ENCODE measurements at regions not wholly inside any gene's neighbourhood (a gene's known extent, or its start where the extent isn't known, plus 50 kb on each side); places are given as distances from the start of the nearest gene placed in this dataset.

DNA sequence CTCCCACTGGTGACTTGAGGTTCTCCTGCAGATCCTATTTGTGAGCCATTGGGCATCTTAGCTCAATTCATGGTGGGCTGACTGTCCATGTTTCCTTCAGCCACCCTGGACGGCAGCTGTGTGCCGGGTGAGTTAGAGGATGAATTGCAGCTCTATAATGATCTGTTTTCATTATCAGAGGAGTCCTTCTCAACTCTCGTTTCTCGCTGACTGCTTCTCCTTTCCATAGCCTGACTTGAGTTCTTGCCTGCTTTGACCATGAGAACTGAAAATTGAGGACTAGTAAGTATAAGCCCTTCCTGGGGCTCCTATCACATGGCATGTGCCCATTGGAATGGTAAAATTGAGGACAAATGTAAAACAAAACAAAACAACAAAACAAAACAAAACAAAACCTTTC is 121.8 kb downstream of the CDC42EP3 start:
- Histone ChIP-seq H3K4me1 (no peaks in the 10 kb centered on the region), H3K9me3 (no peaks in the 10 kb centered on the region), H3K27me3 (ENCODE audit: insufficient read depth in 3 of 3, low read length in 2 of 3) (no peaks in the 10 kb centered on the region), H3K36me3 (ENCODE audit: insufficient read depth in 1 of 2, low read depth in 1 of 2) (no peaks in the 10 kb centered on the region), H3K4me3 (no peak overlapping the region), H3K27ac (no peak overlapping the region)
- ATAC-seq (no peak), DNase-seq (no peak)
- intact Hi-C loops (cut with DNase I) = loop anchor here in 1 of 2 donors (10.0 kb wide), 2 partner anchors 135 to 285 kb away; no protein-coding TSS in a partner anchor
- 67 to 68% (median 67%) methylated on average over 4 of the region's 4 CpGs for WGBS, 3 donors
- TF ChIP-seq, protein P1, sequence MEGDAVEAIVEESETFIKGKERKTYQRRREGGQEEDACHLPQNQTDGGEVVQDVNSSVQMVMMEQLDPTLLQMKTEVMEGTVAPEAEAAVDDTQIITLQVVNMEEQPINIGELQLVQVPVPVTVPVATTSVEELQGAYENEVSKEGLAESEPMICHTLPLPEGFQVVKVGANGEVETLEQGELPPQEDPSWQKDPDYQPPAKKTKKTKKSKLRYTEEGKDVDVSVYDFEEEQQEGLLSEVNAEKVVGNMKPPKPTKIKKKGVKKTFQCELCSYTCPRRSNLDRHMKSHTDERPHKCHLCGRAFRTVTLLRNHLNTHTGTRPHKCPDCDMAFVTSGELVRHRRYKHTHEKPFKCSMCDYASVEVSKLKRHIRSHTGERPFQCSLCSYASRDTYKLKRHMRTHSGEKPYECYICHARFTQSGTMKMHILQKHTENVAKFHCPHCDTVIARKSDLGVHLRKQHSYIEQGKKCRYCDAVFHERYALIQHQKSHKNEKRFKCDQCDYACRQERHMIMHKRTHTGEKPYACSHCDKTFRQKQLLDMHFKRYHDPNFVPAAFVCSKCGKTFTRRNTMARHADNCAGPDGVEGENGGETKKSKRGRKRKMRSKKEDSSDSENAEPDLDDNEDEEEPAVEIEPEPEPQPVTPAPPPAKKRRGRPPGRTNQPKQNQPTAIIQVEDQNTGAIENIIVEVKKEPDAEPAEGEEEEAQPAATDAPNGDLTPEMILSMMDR (IDR thresholded peaks at IDR 0.05) = no peak

GRCh38 chr2:37550190-37550589 is 121.3 kb downstream of the CDC42EP3 start:
- Histone ChIP-seq H3K4me1 (no peaks in the 10 kb centered on the region), H3K27me3 (ENCODE audit: insufficient read depth in 3 of 3, low read length in 2 of 3) (no peaks in the 10 kb centered on the region), H3K9me3 (no peaks in the 10 kb centered on the region), H3K4me3 (no peak overlapping the region), H3K36me3 (ENCODE audit: insufficient read depth in 1 of 2, low read depth in 1 of 2) (no peaks in the 10 kb centered on the region), H3K27ac (no peak overlapping the region)
- TF ChIP-seq, protein P1 (IDR thresholded peaks at IDR 0.05) = no peak
- DNase-seq (no peak), ATAC-seq (no peak)
- intact Hi-C loops (cut with DNase I) = no loop called here

GRCh38 chr2:37551783-37552182 is 119.7 kb downstream of the CDC42EP3 start:
- no peak for ATAC-seq
- no peaks in the 10 kb centered on the region for H3K36me3 ChIP-seq (ENCODE audit: insufficient read depth in 1 of 2, low read depth in 1 of 2)
- H3K9me3 ChIP-seq = no peaks in the 10 kb centered on the region
- WGBS, 3 donors = 83 to 88% (median 84%) methylated on average over 3 of the region's 3 CpGs
- no peaks in the 10 kb centered on the region for H3K27me3 ChIP-seq (ENCODE audit: insufficient read depth in 3 of 3, low read length in 2 of 3)
- H3K27ac ChIP-seq = no peak overlapping the region
- TF ChIP-seq, protein P1 (IDR thresholded peaks at IDR 0.05) = no peak
- H3K4me1 ChIP-seq = no peaks in the 10 kb centered on the region
- no peak overlapping the region for H3K4me3 ChIP-seq
- DNase-seq = no peak
- intact Hi-C loops (cut with DNase I) = no loop called here

- H3K27ac ChIP-seq = no peak overlapping the region
- no peaks in the 10 kb centered on the region for H3K36me3 ChIP-seq (ENCODE audit: insufficient read depth in 1 of 2, low read depth in 1 of 2)
- H3K4me1 ChIP-seq = no peaks in the 10 kb centered on the region
- intact Hi-C loops (cut with DNase I) = no loop called here
- H3K4me3 ChIP-seq = no peak overlapping the region
- DNase-seq (no peak), ATAC-seq (no peak)
- H3K9me3 ChIP-seq = no peaks in the 10 kb centered on the region
- TF ChIP-seq, protein P1 (IDR thresholded peaks at IDR 0.05) = no peak
- WGBS, 3 donors = 90 to 96% (median 94%) methylated on average over 2 of the region's 2 CpGs
- no peaks in the 10 kb centered on the region for H3K27me3 ChIP-seq (ENCODE audit: insufficient read depth in 3 of 3, low read length in 2 of 3)
These were observed 119.1 kb downstream of the CDC42EP3 start for GRCh38 chr2:37552339-37552738.

- no peak for DNase-seq
- Histone ChIP-seq H3K4me1 (no peaks in the 10 kb centered on the region), H3K27ac (no peak overlapping the region), H3K36me3 (ENCODE audit: insufficient read depth in 1 of 2, low read depth in 1 of 2) (no peaks in the 10 kb centered on the region), H3K9me3 (no peaks in the 10 kb centered on the region), H3K4me3 (no peak overlapping the region), H3K27me3 (ENCODE audit: insufficient read depth in 3 of 3, low read length in 2 of 3) (no peaks in the 10 kb centered on the region)
- no peak for ATAC-seq
- TF ChIP-seq, protein P1 (IDR thresholded peaks at IDR 0.05) = no peak
- WGBS, 3 donors = 85 to 91% (median 89%) methylated on average over 5 of the region's 5 CpGs
- intact Hi-C loops (cut with DNase I) = no loop called here
These were observed 117.9 kb downstream of the CDC42EP3 start for GRCh38 chr2:37553411-37554154.

Measured in psoas muscle (tissue), 7 donors.